SU-DHL-6 (cell line): ENCODE measurements at regions not wholly inside any gene's neighbourhood (a gene's known extent, or its start where the extent isn't known, plus 50 kb on each side); places are given as distances from the start of the nearest gene placed in this dataset.

Source experiments
- H2AFZ ChIP-seq: fragments of 200-600 bp; sonication (generic); 2 replicates; pipeline ENCODE4 v1.6.1; 2014; ENCODE audit warnings: low read depth, mild to moderate bottlenecking, moderate library complexity, mixed read lengths, antibody characterized with exemption, low read length; ENCODE audit not compliant: severe bottlenecking
- H3F3A ChIP-seq: fragments of 200-600 bp; shearing (Covaris generic); 2 replicates; pipeline ENCODE4 v1.6.0; 2016; ENCODE audit warnings: antibody characterized with exemption, mild to moderate bottlenecking; ENCODE audit not compliant: insufficient read depth
- H3K27ac ChIP-seq: fragments of 200-600 bp; sonication (generic); 2 replicates; pipeline ENCODE4 v1.5.1; 2016; ENCODE audit warnings: low read depth, mild to moderate bottlenecking, low read length, moderate library complexity, mixed read lengths
- H3K27me3 ChIP-seq: fragments of 200-600 bp; sonication (generic), shearing (Covaris generic); 2 replicates; pipeline ENCODE4 v1.6.0; 2014; ENCODE audit warnings: mild to moderate bottlenecking, low read length
- H3K36me3 ChIP-seq: fragments of 200-600 bp; sonication (generic); 2 replicates; pipeline ENCODE4 v1.6.1; 2014; ENCODE audit warnings: mild to moderate bottlenecking, low read length, mixed read lengths
- H3K4me2 ChIP-seq: fragments of 300-600, 200-600 bp; shearing (Covaris generic), sonication (generic); 2 replicates; pipeline ENCODE4 v1.6.0; 2014; ENCODE audit warnings: low read length, low read depth, mild to moderate bottlenecking; ENCODE audit not compliant: poor library complexity, severe bottlenecking
- H3K4me3 ChIP-seq: fragments of 200-600 bp; sonication (generic); 2 replicates; pipeline ENCODE4 v1.5.1; 2014; ENCODE audit warnings: antibody characterized with exemption, low read length, mild to moderate bottlenecking, mixed read lengths; ENCODE audit not compliant: insufficient read depth, poor library complexity, severe bottlenecking
- H3K79me2 ChIP-seq: fragments of 200-600 bp; sonication (generic); 2 replicates; pipeline ENCODE4 v1.6.1; 2014; ENCODE audit warnings: mild to moderate bottlenecking, low read length, moderate library complexity; ENCODE audit not compliant: insufficient read depth
- H3K9ac ChIP-seq: fragments of 200-600 bp; sonication (generic); 2 replicates; pipeline ENCODE4 v1.7.0; 2014; ENCODE audit warnings: mild to moderate bottlenecking, low read length
- H3K9me2 ChIP-seq: fragments of 200-600 bp; sonication (generic); replicated peaks from 2 replicates; pipeline ENCODE4 v1.6.1; 2014; ENCODE audit warnings: low read length; ENCODE audit not compliant: insufficient read depth
- H3K9me3 ChIP-seq: fragments of 200-600 bp; sonication (generic); 2 replicates; pipeline ENCODE4 v1.6.1; 2014; ENCODE audit warnings: low read length, mixed read lengths; ENCODE audit not compliant: insufficient read depth
- H4K20me1 ChIP-seq: fragments of 200-600 bp; sonication (generic); 2 replicates; pipeline ENCODE4 v1.6.1; 2014; ENCODE audit warnings: low read depth, mild to moderate bottlenecking, antibody characterized with exemption, low read length, moderate library complexity, mixed read lengths
- EZH2phosphoT487 ChIP-seq: fragments of 200-600 bp; sonication (generic), shearing (Covaris generic); conservative IDR thresholded peaks from 2 replicates; pipeline ENCODE4 v1.6.1; 2018; ENCODE audit warnings: mild to moderate bottlenecking, antibody characterized with exemption, low read length, moderate library complexity, mixed read lengths
- TF ChIP-seq, protein P1 (sequence below): fragments of 200-600 bp; sonication (generic); IDR thresholded peaks from one replicate; pipeline ENCODE4 v1.5.1; 2017; ENCODE audit warnings: antibody characterized with exemption, mild to moderate bottlenecking, low read length, moderate library complexity; ENCODE audit not compliant: insufficient read depth, poor library complexity, severe bottlenecking

DNA sequence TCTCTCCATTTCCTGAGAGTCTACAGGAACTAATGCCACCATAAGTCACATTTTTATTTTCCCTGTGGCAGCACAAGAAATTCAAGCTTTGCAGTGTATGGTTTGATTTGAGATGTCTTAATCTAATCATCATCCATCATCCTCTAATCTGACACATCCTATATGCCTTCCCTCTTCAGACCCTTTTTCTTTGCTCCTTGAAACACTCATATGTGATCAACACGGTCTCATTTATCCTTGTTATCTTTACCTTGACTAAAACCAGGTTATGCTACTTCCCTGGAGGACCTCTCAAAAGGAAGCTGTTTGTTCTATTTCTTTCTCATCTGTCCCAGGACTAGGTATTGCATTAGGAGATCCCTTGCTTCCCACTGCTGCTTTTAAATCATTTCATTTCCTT is 146.9 kb upstream of the MRPS30 start:
- Histone ChIP-seq H3K27ac (no peak overlapping the region), H3K36me3 (no peaks in the 10 kb centered on the region), H4K20me1 (no peaks in the 10 kb centered on the region), H3K4me3 (no peak overlapping the region), H3K27me3 (no peaks in the 10 kb centered on the region), H3K9ac (no peak overlapping the region), H2AFZ (no peak overlapping the region), H3K4me2 (no peak overlapping the region), H3F3A (no peaks in the 10 kb centered on the region), H3K79me2 (no peaks in the 10 kb centered on the region), H3K9me2 (no peaks in the 10 kb centered on the region), H3K9me3 (no peaks in the 10 kb centered on the region; the same call in none of the 2 replicates)
- TF ChIP-seq, protein P1, sequence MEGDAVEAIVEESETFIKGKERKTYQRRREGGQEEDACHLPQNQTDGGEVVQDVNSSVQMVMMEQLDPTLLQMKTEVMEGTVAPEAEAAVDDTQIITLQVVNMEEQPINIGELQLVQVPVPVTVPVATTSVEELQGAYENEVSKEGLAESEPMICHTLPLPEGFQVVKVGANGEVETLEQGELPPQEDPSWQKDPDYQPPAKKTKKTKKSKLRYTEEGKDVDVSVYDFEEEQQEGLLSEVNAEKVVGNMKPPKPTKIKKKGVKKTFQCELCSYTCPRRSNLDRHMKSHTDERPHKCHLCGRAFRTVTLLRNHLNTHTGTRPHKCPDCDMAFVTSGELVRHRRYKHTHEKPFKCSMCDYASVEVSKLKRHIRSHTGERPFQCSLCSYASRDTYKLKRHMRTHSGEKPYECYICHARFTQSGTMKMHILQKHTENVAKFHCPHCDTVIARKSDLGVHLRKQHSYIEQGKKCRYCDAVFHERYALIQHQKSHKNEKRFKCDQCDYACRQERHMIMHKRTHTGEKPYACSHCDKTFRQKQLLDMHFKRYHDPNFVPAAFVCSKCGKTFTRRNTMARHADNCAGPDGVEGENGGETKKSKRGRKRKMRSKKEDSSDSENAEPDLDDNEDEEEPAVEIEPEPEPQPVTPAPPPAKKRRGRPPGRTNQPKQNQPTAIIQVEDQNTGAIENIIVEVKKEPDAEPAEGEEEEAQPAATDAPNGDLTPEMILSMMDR = no peak
- TF ChIP-seq EZH2phosphoT487 = no peak

DNA sequence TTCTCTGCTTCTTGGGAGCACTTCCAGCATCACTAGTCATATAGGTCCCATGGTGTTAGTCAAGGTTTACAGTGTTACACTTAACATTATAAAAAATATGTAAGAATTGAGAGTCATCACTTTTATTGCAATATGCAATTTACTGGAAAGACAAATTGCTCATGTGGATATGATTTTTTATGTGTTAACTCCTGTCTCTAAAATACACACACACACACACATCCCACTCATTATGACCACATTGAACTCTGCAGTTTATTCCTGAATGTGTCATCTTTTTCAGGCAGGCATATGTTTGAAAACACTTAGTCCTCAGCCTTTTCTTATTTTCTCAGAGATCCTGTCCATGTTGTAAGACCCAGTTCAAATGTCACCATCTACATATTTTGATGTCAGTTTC is 148.5 kb upstream of the MRPS30 start:
- Histone ChIP-seq H3K27ac (no peak overlapping the region), H3K79me2 (no peaks in the 10 kb centered on the region), H3K9ac (no peak overlapping the region), H3K4me3 (no peak overlapping the region), H4K20me1 (no peaks in the 10 kb centered on the region), H3K36me3 (no peaks in the 10 kb centered on the region), H3K9me2 (no peaks in the 10 kb centered on the region), H2AFZ (no peak overlapping the region), H3K27me3 (no peaks in the 10 kb centered on the region), H3K9me3 (peaks cover 12% of the 10 kb centered on the region), H3F3A (no peaks in the 10 kb centered on the region), H3K4me2 (no peak overlapping the region)
- TF ChIP-seq EZH2phosphoT487 = no peak
- TF ChIP-seq, protein P1 = no peak

DNA sequence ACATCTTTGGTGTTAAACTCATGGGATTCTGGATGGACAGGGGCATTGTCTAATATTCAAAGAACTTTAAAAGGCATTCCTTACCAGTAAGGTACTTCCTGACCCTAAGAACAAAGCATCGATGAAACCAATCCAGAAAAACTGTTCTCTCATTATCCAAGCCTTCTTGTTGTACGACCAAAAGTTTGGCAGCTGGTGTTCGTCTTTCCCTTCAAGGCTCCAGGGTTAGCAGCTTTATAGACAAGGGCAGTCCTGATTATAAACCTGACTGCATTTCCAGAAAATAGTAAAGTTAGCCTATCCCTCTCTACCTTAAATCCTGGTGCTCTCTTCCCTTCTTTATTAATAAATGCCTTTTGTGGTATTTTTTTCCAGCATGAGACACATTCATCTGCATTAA is 149.4 kb upstream of the MRPS30 start:
- Histone ChIP-seq H3K9me3 (peaks cover 14% of the 10 kb centered on the region; the same call in 1 of the 2 replicates), H3K27ac (no peak overlapping the region)

More for the DNA sequence above, 149.4 kb upstream of the MRPS30 start:
- no peaks in the 10 kb centered on the region for H3F3A ChIP-seq
- no peak overlapping the region for H2AFZ ChIP-seq
- H3K79me2 ChIP-seq = no peaks in the 10 kb centered on the region
- no peaks in the 10 kb centered on the region for H3K27me3 ChIP-seq
- H3K36me3 ChIP-seq = no peaks in the 10 kb centered on the region
- TF ChIP-seq, protein P1 = no peak
- no peak for TF ChIP-seq EZH2phosphoT487
- no peak overlapping the region for H3K9ac ChIP-seq
- no peak overlapping the region for H3K4me2 ChIP-seq
- H3K4me3 ChIP-seq = no peak overlapping the region
- H4K20me1 ChIP-seq = no peaks in the 10 kb centered on the region
- no peaks in the 10 kb centered on the region for H3K9me2 ChIP-seq
